Natural killer cell (primary cell): ENCODE measurements at regions not wholly inside any gene's neighbourhood (a gene's known extent, or its start where the extent isn't known, plus 50 kb on each side); places are given as distances from the start of the nearest gene placed in this dataset.

ENCODE experiments used
- ATAC-seq, 3 donors: fragments of 150-1000 bp in 2 of 3; fragments of 200-7000 bp in 1 of 3; cut with Tn5 transposase; 1 replicate in 1 of 3; 2 replicates in 2 of 3; pipeline ENCODE4 v1.10.0; 2021; ENCODE audit warnings: mild to moderate bottlenecking in 2 of 3, moderate library complexity in 2 of 3
- DNase-seq, 2 donors: peaks; one replicate each; pipeline versions ENCODE4 v3.0.0 to v3.0.0-alpha.2; 2013 to 2021; ENCODE audit warnings: mixed read lengths in 1 of 2
- H3K27ac ChIP-seq: one replicate; pipeline ENCODE4 v1.5.1; 2013; ENCODE audit warnings: mild to moderate bottlenecking, low read length
- H3K27me3 ChIP-seq: one replicate; pipeline ENCODE4 v1.6.1; 2013; ENCODE audit warnings: low read length; ENCODE audit not compliant: control insufficient read depth, insufficient read depth
- H3K36me3 ChIP-seq: one replicate; pipeline ENCODE4 v1.6.1; 2013; ENCODE audit warnings: low read length; ENCODE audit not compliant: control insufficient read depth, insufficient read depth
- H3K4me1 ChIP-seq: one replicate; pipeline ENCODE4 v1.6.1; 2013; ENCODE audit warnings: low read length; ENCODE audit not compliant: control insufficient read depth, insufficient read depth
- H3K4me3 ChIP-seq: one replicate; pipeline ENCODE4 v1.5.1; 2013; ENCODE audit warnings: low read length
- H3K9me3 ChIP-seq: one replicate; pipeline ENCODE4 v1.6.1; 2013; ENCODE audit warnings: low read length; ENCODE audit not compliant: control insufficient read depth, insufficient read depth
- H3K27ac Mint-ChIP-seq, 2 donors: one replicate each; pipeline ENCODE4 v1.8.0; 2022; ENCODE audit warnings: mild to moderate bottlenecking in 2 of 2, mixed read lengths in 2 of 2, moderate library complexity in 1 of 2
- H3K27me3 Mint-ChIP-seq, 2 donors: one replicate each; pipeline ENCODE4 v1.8.0; 2022; ENCODE audit warnings: low read depth in 2 of 2, mixed read lengths in 2 of 2
- H3K36me3 Mint-ChIP-seq: one replicate; pipeline ENCODE4 v1.8.0; 2022; ENCODE audit warnings: mixed read lengths
- H3K4me1 Mint-ChIP-seq, 2 donors: one replicate each; pipeline ENCODE4 v1.8.0; 2022; ENCODE audit warnings: mixed read lengths in 2 of 2
- H3K4me3 Mint-ChIP-seq: one replicate; pipeline ENCODE4 v1.8.0; 2022; ENCODE audit warnings: mild to moderate bottlenecking, moderate library complexity, mixed read lengths
- H3K9me3 Mint-ChIP-seq, 2 donors: one replicate each; pipeline ENCODE4 v1.8.0; 2022; ENCODE audit warnings: mixed read lengths in 2 of 2
- CTCF ChIP-seq: fragments of 200-600 bp; IDR thresholded peaks from one replicate; pipeline ENCODE4 v1.8.0; 2022; ENCODE audit warnings: antibody characterized with exemption
- WGBS: methylation state at CpG from one replicate; pipeline ENCODE4 v1.1.7; 2013; ENCODE audit warnings: missing lambda C conversion rate; ENCODE audit not compliant: insufficient coverage; 5-methylcytosine and 5-hydroxymethylcytosine counted together
- intact Hi-C: fragments of 100-400 bp; cut with micrococcal nuclease; formaldehyde crosslinking; loops from one replicate; pipeline ENCODE4 v1.14.2; 2022

GRCh38 chr4:130393642-130394041, 1297.7 kb downstream of the C4orf33 start:
- no peak overlapping the region for H3K4me3 Mint-ChIP-seq
- DNase-seq (no peak), ATAC-seq (no peak)
- Histone ChIP-seq H3K9me3 (no peaks in the 10 kb centered on the region), H3K4me1 (no peaks in the 10 kb centered on the region), H3K27ac (no peak overlapping the region), H3K27me3 (no peaks in the 10 kb centered on the region), H3K4me3 (no peak overlapping the region), H3K36me3 (no peaks in the 10 kb centered on the region)
- H3K27me3 Mint-ChIP-seq, result no peaks in the 10 kb centered on the region
- 96% methylated on average over 3 of the region's 3 CpGs for WGBS
- intact Hi-C loops, result no loop called here
- no peaks in the 10 kb centered on the region for H3K36me3 Mint-ChIP-seq
- no peak overlapping the region for H3K27ac Mint-ChIP-seq
- no peak for TF ChIP-seq CTCF
- peaks cover 2 to 12% of the 10 kb centered on the region in 2 donors for H3K9me3 Mint-ChIP-seq
- H3K4me1 Mint-ChIP-seq, result no peaks in the 10 kb centered on the region

GRCh38 chr4:130395871-130396270, 1299.9 kb downstream of the C4orf33 start:
- WGBS, result 71% methylated on average over 2 of the region's 2 CpGs
- ATAC-seq, result no peak
- H3K4me3 Mint-ChIP-seq, result no peak overlapping the region

GRCh38 chr4:130403221-130403620, 1307.3 kb downstream of the C4orf33 start:
- Histone ChIP-seq H3K9me3 (peaks cover 16% of the 10 kb centered on the region), H3K4me3 (no peak overlapping the region), H3K36me3 (no peaks in the 10 kb centered on the region), H3K4me1 (no peaks in the 10 kb centered on the region), H3K27ac (no peak overlapping the region), H3K27me3 (no peaks in the 10 kb centered on the region)
- ATAC-seq, result no peak
- Mint-ChIP-seq H3K27ac (no peak overlapping the region), H3K27me3 (no peaks in the 10 kb centered on the region), H3K9me3 (peaks cover 14 to 29% of the 10 kb centered on the region in 2 donors), H3K36me3 (no peaks in the 10 kb centered on the region), H3K4me1 (no peaks in the 10 kb centered on the region), H3K4me3 (no peak overlapping the region)
- TF ChIP-seq CTCF, result no peak
- DNase-seq, result no peak
- intact Hi-C loops, result no loop called here
- 69% methylated on average over 3 of the region's 3 CpGs for WGBS

More at GRCh38 chr4:130395871-130396270, 1299.9 kb downstream of the C4orf33 start:
- Mint-ChIP-seq H3K27ac (no peak overlapping the region), H3K4me1 (no peaks in the 10 kb centered on the region), H3K27me3 (no peaks in the 10 kb centered on the region), H3K9me3 (peaks cover 6 to 21% of the 10 kb centered on the region in 2 donors), H3K36me3 (no peaks in the 10 kb centered on the region)
- intact Hi-C loops, result no loop called here
- no peaks in the 10 kb centered on the region for H3K27me3 ChIP-seq
- H3K36me3 ChIP-seq, result no peaks in the 10 kb centered on the region
- H3K9me3 ChIP-seq, result no peaks in the 10 kb centered on the region
- no peak overlapping the region for H3K4me3 ChIP-seq
- no peaks in the 10 kb centered on the region for H3K4me1 ChIP-seq
- TF ChIP-seq CTCF, result no peak
- H3K27ac ChIP-seq, result no peak overlapping the region
- no peak for DNase-seq

- ATAC-seq (no peak), DNase-seq (no peak)
- Histone ChIP-seq H3K36me3 (no peaks in the 10 kb centered on the region), H3K9me3 (no peaks in the 10 kb centered on the region), H3K27me3 (no peaks in the 10 kb centered on the region), H3K4me1 (no peaks in the 10 kb centered on the region), H3K4me3 (no peak overlapping the region), H3K27ac (no peak overlapping the region)
- no peak for TF ChIP-seq CTCF
- H3K27me3 Mint-ChIP-seq, result no peaks in the 10 kb centered on the region
- intact Hi-C loops, result no loop called here
- no peaks in the 10 kb centered on the region for H3K4me1 Mint-ChIP-seq
- peaks cover 14 to 20% of the 10 kb centered on the region in 2 donors for H3K9me3 Mint-ChIP-seq
- no CpG with 5 or more reads among the region's 1 CpG for WGBS
- H3K36me3 Mint-ChIP-seq, result no peaks in the 10 kb centered on the region
- no peak overlapping the region for H3K4me3 Mint-ChIP-seq
- H3K27ac Mint-ChIP-seq, result no peak overlapping the region
Measured at GRCh38 chr4:130416228-130416627, 1320.3 kb downstream of the C4orf33 start.
